GM18505 (cell line): ENCODE measurements at regions not wholly inside any gene's neighbourhood (a gene's known extent, or its start where the extent isn't known, plus 50 kb on each side); places are given as distances from the start of the nearest gene placed in this dataset.

Experiments used
- ATAC-seq: cut with Tn5 transposase; IDR thresholded peaks from one replicate; pipeline ENCODE4 v1.9.1; 2021; ENCODE audit not compliant: unreplicated experiment
- POLR2A ChIP-seq: IDR thresholded peaks from 4 replicates; pipeline ENCODE4 v1.6.1; 2011; ENCODE audit warnings: borderline replicate concordance; ENCODE audit not compliant: insufficient read depth, insufficient read length; ENCODE audit errors: extremely low read depth

DNA sequence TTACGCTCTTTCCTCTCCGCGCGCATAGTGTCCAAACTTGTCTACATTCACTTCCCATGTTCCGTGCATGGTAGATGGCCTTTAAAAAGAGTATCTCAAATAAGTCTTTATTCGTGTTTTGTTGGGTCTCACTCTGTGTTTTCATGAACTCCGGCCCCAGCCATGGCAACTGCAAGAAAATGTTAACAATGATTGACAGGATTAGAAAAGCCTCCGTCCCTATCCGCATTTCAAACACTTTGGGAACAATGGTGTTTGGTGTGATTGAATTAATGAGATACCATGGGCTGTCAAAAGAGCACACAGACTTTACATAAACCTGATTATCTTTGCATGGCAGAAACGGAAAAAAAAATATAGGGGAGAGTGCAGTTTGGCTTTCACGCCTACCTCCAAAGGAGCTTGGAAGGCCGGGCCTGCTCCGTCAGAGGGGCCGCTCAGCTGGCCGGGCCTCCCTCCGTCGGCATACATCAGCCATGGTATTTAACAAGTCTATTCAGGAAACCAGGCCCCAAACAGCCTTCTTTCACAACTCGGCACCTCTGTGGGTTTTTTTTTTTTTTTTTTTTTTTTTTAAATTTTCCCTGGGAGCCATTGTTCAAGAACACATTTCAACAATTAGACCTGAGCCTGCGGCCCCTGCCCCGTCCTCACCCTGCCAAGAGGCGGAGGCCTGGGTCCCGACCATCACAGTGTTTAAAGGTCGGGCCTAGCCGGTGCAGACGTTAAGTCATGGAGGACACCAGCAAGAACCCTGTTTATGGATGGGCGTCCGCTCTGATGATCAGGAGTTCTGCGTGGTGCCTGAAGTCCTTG is 323.8 kb upstream of the IRX4 start:
- no peak for ATAC-seq

DNA sequence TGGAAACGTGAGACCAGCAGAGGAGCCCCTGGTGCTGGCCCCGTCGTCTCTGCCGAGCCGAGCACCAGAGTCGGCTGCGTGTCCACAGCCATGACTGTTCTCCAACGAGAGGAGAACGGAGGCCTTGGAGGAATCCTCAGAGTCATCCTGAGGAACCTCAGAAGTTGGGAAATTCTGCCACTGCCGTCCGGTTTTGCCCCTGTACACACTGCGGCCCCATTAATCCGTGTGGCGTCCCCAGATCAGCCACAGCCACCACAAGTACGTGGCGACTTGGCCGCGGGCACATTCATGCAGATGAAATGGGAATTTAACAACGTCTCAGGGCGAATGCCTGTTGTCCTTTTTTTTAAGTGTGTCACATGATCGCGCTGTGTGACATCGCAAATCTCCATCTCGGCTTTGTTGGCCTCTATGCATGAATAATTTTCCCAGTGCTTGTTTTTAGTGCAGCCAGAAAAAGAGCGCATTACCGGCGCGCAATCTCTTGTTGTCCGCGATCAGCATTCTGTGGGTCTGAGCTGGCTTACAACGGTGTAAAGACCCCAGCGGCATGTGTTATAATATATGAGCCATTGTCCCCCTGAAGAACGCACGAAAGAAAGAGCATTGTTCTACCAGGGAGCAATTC is 323.0 kb upstream of the IRX4 start:
- ATAC-seq, result no peak
- TF ChIP-seq POLR2A, result no peak

More for the DNA sequence above, 323.8 kb upstream of the IRX4 start:
- no peak for TF ChIP-seq POLR2A

DNA sequence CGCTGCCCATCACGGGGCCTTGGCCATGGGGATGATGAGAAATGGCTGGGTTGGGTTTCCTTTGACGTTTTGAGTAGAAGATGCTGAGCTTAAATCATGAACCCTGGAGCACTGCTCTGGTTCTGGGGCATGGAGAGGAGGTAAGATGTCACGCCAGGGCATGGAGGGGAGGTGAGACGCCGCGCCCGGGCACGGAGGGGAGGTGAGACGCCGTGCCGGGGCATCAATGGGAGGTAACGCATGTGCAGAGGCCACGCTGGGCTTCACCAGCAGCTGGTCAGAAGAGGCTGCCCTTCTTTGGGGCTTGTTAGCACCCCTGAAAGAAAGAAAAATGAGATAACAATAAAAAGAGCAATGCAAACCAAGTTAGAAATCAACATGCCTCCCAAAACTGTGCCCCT is 322.5 kb upstream of the IRX4 start:
- no peak for TF ChIP-seq POLR2A
- no peak for ATAC-seq

DNA sequence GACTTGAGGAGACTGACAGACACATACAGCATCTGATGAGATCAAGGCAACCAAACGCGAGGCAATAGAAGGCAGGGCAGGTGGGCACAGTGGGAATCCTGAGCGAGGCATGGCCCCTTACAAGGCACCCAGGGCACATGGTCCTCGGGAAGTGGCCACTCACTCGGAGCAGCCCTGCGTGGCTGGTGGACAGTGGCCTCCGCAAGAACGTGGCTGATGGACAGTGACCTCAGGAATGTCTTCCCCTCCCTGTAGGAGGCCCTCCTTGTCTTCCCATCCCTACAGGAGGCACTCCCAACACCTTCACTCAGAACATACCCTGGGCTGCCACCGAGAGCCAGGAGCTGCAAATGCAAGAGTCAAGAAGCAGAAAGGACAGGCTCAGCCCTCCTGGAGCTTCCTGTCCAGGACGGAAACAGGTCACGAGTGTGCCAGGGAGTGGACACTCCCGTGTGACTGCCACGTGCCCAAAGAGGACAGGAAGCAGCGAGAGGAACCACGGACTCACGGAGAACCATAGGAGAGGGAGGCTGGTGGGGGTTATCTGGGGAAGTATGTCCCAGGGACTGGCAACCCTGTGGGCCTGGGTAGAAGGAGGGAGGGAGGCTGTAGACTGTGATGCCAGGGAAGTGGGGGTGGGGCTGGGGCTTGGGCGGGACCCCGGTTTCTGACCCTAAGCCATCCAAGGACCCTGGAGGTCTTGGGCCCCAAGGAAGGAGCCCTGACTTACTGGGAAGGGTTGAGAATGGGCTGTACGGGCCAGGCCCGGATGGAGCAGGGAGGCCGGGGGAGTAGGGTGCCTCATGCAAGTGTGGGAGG is 321.9 kb upstream of the IRX4 start:
- TF ChIP-seq POLR2A, result no peak
- no peak for ATAC-seq

DNA sequence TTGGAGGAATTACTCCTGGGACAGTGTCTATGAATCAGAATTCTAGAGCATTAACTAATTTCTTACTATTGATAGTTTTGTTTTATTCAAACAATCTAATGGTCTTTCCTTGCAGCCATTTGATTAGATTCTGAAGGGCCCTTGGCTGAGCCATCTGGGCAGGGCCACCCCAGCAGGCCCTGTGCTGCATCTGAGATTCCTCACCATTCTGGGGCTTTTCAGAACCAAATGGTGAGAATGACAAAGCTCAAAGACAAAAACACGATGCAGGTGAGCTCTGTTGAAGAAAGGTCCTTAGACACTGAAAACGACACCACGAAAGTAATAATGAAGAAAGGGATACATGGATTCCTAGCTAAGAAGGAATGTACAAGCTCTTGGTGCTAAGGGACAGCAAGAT is 321.0 kb upstream of the IRX4 start:
- ATAC-seq, result no peak
- TF ChIP-seq POLR2A, result no peak

DNA sequence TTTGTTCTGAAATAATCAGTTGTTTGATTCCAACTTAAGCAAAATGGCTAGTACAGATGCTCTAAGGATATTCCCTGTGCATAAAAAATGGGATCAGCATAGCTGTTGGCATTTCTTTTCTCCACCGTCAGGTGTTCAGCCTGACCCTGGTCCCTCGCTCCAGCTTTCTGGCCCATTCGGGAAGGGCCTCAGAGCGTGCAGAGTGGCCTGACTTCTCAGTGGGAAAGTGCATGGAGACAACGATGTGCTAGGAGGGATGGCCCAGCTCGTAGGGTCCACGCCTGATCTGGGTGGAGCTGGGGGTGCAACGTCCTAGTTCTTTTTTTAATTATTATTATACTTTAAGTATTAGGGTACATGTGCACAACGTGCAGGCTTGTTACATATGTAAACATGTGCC is 319.1 kb upstream of the IRX4 start:
- TF ChIP-seq POLR2A, result no peak
- ATAC-seq, result no peak

DNA sequence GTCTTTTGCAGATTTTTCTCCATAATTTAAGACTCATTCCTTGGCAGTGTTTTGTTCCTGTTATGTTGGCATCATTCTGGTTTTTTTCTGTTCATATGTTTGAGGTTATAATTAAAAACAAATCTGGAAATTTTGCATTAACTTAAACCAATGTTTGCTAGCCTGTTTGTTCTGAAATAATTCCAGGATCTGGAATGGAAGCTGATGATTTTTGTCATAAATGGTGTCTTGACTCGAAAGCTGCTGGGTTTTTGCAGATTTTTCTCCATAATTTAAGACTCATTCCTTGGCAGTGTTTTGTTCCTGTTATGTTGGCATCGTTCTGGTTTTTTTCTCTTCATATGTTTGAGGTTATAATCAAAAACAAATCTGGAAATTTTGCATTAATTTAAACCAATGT is 318.7 kb upstream of the IRX4 start:
- no peak for ATAC-seq
- no peak for TF ChIP-seq POLR2A

DNA sequence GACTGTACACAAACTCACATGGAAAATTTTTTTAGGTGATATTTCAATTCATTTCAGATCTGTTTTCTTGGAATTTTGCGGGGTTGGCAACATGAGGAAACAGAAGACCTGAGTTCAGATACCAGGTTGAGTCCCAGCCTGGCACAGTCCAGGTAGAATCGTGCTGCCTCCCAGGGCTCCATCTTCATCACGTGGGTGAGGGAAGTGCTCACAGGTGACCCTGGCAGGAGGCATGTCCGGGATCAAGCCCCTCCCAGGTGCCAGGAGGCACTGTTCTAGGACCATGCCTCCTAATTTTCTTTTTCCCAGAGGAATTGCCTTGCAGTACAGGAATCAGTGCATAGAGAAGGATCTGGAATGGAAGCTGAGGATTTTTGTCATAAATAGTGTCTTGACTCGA is 318.3 kb upstream of the IRX4 start:
- no peak for ATAC-seq

DNA sequence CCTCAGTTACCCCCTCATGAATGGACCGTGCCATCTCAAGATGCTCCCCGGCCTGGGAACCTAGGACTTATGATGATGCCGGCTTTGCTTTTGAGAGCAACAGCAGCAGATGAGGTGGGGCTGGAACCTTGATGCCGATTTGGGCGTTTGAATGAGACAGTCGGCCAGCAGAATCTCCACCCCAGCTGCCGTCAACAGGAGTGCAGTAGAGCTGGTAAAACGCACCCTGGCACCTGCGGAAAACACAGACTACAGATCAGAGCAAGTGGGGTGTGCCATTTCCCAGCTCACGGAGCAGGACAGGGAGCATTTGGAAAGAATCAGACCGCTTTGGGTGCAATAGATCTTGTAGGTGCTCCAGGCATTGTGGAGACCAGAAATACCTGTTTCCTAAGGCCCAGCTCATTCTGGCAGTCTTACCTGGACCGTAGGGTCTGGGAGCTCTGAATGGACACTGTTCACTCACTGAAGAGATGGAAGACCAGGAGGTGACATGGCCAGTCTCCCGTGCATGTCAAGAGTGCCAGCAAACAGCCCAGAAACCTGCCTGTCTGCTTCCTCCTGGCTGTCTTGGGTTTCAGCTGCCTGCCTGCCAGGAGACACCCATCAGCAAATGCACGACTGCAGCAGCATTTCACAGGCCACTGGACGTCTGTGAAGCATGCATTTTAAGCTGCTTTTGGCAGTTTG is 317.7 kb upstream of the IRX4 start:
- ATAC-seq, result no peak
- no peak for TF ChIP-seq POLR2A

More for the DNA sequence above, 318.3 kb upstream of the IRX4 start:
- no peak for TF ChIP-seq POLR2A

DNA sequence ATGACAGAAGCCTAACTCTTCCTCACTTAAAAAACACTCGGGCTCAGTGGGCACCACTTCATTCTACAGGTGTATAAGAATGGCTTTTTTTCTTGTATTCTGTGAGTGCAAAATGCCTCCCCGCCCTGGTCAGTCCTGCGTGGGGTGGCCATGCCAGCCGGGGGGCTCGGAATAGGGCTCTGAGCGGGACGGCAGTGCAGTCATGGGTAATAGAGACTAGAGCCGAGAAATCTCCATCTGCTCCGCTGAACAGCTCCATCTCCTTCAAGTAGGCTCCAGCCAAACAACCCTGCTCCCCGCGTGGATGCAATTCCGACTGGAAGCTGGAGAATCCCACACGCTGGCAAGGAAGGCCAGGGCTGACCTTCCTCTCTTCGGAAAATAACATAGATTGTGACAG is 317.0 kb upstream of the IRX4 start:
- no peak for TF ChIP-seq POLR2A
- no peak for ATAC-seq

DNA sequence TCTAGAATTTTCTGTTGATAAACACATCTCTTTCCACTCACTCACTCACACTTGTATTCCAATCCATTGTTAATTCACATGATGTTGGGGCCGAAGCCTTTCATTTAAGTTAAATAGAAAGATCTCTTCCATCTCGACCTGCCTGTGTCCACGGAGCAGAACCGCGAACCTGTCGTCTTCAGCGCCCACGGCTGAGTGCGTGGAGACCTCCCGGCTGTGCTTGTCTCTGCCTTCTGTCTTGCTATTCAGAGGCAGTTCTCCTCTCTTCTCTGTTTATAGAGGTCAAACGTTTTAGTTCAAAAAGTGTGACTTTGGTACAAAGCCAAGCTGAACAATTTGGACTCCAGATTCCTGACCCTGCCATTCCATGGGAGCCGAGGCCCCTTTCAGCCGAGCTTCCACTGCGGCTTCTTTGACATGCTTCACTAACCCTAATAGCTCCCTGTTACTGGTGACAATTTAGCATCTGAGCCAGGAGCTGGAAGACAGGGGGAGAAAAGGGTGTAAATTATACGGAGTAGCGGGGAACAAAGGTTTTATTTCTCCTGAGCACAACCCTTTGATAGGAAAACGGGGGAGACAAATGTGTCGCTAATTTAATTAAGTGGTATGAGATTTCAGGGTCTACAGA is 314.4 kb upstream of the IRX4 start:
- no peak for ATAC-seq
- no peak for TF ChIP-seq POLR2A

DNA sequence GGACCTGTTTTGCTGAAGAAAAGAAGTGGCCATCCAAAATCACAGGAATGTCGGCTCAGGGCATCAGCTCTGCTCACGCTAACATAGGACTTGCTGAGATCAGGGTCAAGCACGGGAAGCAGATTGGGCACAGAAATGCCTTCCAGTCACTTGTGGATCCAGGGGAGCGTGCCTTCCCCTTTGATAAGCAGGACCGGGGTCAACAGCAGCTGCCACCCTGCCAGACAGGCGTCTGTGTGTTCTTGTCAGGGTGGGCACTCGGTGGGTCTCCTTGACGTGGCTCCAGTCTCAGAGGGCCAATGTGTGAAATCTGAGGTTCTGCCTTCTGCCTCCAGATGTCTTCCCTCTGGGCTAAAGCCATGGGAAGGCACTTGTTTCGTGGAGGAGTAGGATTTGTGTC is 313.7 kb upstream of the IRX4 start:
- TF ChIP-seq POLR2A, result no peak
- ATAC-seq, result no peak

DNA sequence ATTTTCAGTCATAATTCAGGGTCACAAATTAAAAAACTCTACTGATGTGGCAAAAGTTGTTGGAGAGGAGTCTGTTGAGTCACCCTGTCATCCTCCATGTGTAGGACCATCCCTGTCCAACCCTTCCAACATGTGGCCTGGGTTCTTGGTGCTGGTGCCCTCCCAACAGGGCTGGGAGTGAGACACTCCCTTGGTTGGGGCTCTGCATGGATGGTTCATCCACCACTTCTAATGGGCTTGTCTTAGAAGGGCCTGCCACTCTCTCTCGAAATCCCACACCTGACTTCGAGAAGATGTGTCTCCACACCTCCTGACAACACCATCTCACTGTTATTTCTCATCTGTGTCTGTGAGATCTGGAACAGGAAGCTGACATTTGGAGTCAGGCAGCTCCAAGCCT is 312.2 kb upstream of the IRX4 start:
- no peak for ATAC-seq

More for the DNA sequence above, 312.2 kb upstream of the IRX4 start:
- TF ChIP-seq POLR2A, result no peak
